Prostate gland (tissue), 2 donors: ENCODE measurements at regions not wholly inside any gene's neighbourhood (a gene's known extent, or its start where the extent isn't known, plus 50 kb on each side); places are given as distances from the start of the nearest gene placed in this dataset.
A peak's percentile ranks its signal among the peaks of the same experiment; 100 is the strongest.

ENCODE experiments used
- DNase-seq: peaks from one replicate; pipeline ENCODE4 v3.0.0-alpha.2; 2019; ENCODE audit warnings: low spot score
- H3K27ac ChIP-seq, 2 donors: fragments of 200-600 bp; sonication (generic); 2 replicates each; pipeline ENCODE4 v1.5.1; 2017 to 2019
- H3K27me3 ChIP-seq: fragments of 200-600 bp; sonication (generic); replicated peaks from 2 replicates; pipeline ENCODE4 v1.5.1; 2019; ENCODE audit not compliant: insufficient read depth
- H3K36me3 ChIP-seq, 2 donors: fragments of 200-600 bp; sonication (generic); 1 replicate in 1 of 2; 2 replicates in 1 of 2; pipeline versions ENCODE4 v1.5.1 to v1.8.1; 2017 to 2019
- H3K4me1 ChIP-seq: fragments of 200-600 bp; sonication (generic); replicated peaks from 2 replicates; pipeline ENCODE4 v1.5.1; 2019
- H3K4me3 ChIP-seq, 2 donors: fragments of 200-600 bp; sonication (generic); 2 replicates each; pipeline ENCODE4 v1.5.1; 2017 to 2019
- H3K9me3 ChIP-seq: fragments of 200-600 bp; sonication (generic); 2 replicates; pipeline ENCODE4 v1.5.1; 2017
- POLR2A ChIP-seq: fragments of 450-650 bp; IDR thresholded peaks from one replicate; pipeline ENCODE4 v1.6.1; 2016; ENCODE audit warnings: antibody characterized with exemption, mild to moderate bottlenecking
- POLR2AphosphoS5 ChIP-seq: sonication (generic); formaldehyde crosslinking; IDR thresholded peaks from one replicate; pipeline ENCODE4 v1.6.1; 2017; ENCODE audit warnings: antibody characterized with exemption
- WGBS: methylation state at CpG from one replicate; pipeline ENCODE4 v1.1.5; 2018; 5-methylcytosine and 5-hydroxymethylcytosine counted together
- intact Hi-C: fragments of 100-400 bp; cut with DNase I; formaldehyde crosslinking; loops from one replicate; pipeline ENCODE4 v1.14.2; 2022
- TF ChIP-seq, protein P1 (sequence below), 4 experiments: fragments of 200-600 bp in 2 of 4; fragments of 450-650 bp in 2 of 4; sonication (generic) in 2 of 4; IDR thresholded peaks; 1 replicate in 3 of 4; 2 replicates in 1 of 4; pipeline ENCODE4 v1.5.1; 2016 to 2019; ENCODE audit warnings: antibody characterized with exemption in 4 of 4, mild to moderate bottlenecking in 2 of 4, moderate library complexity in 2 of 4

DNA sequence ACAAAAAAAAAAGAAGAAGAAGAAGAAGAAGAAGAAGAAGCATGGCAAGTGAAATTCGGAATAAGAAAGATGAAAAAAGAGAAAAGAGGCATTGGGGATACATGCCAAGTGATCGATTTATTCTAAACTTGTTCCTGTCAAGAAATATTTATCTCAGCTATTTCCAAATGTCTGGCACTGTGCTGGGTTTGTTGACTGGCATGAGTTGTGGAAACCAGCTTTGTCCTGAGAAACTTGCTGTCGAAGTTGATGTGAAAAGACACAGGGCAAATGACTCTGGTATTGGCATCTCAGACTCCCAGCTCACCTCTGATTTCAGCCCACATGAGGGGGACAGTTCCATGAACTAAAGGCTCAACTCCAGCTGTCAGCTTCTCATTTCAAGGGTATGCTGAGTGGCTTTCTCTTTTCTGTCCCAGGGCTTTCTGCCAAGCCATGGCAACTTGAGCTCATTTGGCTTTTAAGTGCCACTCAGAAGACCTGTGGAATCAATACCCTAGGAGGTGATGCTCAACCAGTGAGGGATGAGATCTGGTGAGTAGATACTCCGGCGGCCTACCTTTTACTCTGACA lies 253.3 kb upstream of the JAG1 start:
- Histone ChIP-seq H3K4me1 (peaks cover 11% of the 10 kb centered on the region), H3K27ac (no peak overlapping the region), H3K27me3 (no peaks in the 10 kb centered on the region), H3K4me3 (no peak overlapping the region), H3K36me3 (no peaks in the 10 kb centered on the region), H3K9me3 (no peaks in the 10 kb centered on the region)
- WGBS, result 90% methylated on average over 5 of the region's 5 CpGs
- TF ChIP-seq, protein P1, sequence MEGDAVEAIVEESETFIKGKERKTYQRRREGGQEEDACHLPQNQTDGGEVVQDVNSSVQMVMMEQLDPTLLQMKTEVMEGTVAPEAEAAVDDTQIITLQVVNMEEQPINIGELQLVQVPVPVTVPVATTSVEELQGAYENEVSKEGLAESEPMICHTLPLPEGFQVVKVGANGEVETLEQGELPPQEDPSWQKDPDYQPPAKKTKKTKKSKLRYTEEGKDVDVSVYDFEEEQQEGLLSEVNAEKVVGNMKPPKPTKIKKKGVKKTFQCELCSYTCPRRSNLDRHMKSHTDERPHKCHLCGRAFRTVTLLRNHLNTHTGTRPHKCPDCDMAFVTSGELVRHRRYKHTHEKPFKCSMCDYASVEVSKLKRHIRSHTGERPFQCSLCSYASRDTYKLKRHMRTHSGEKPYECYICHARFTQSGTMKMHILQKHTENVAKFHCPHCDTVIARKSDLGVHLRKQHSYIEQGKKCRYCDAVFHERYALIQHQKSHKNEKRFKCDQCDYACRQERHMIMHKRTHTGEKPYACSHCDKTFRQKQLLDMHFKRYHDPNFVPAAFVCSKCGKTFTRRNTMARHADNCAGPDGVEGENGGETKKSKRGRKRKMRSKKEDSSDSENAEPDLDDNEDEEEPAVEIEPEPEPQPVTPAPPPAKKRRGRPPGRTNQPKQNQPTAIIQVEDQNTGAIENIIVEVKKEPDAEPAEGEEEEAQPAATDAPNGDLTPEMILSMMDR (IDR thresholded peaks at IDR 0.05), result no peak
- TF ChIP-seq POLR2A (no peak), POLR2AphosphoS5 (no peak)
- no peak for DNase-seq
- intact Hi-C loops, result loop anchor here (10.0 kb wide), 2 partner anchors 58 to 72 kb away; no protein-coding TSS in a partner anchor

GRCh38 chr20:10927936-10928840 lies 254.4 kb upstream of the JAG1 start:
- intact Hi-C loops, result loop anchor here (10.0 kb wide), 2 partner anchors 57 to 73 kb away; no protein-coding TSS in a partner anchor

DNA sequence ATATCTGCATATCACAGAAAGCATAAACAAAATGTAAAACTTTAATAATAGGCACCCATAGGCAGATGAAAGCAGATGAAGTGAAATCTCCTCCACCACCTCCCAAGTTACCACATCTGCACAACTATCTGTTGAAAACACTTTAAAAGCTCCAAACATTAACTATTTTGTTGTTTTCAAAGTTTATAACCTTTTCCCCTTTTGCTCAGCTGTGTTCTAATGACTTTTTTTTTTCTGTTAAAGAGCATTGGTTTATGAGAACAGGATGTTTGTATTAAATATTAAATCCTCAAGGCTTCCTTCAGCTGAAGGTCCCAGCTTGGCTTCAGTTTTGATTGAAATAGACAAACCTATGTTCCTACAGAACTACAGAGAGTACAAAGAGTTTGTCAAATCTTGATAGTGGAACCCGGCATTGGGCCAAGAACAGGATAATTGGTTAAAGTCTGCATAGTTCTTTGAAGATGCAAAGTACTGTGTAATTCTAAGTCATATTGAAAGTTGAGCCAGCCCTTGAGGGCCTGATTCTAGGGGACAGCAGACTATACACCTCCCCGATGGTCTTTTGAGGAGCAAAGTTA lies 255.1 kb upstream of the JAG1 start:
- intact Hi-C loops, result loop anchor here (10.0 kb wide), 2 partner anchors 56 to 74 kb away; no protein-coding TSS in a partner anchor
- Histone ChIP-seq H3K27me3 (no peaks in the 10 kb centered on the region), H3K9me3 (no peaks in the 10 kb centered on the region), H3K4me3 (no peak overlapping the region), H3K36me3 (no peaks in the 10 kb centered on the region), H3K4me1 (peaks cover 11% of the 10 kb centered on the region), H3K27ac (no peak overlapping the region)
- peak; percentile 37 for TF ChIP-seq POLR2AphosphoS5
- TF ChIP-seq, protein P1 (IDR thresholded peaks at IDR 0.05), result no peak
- 25% methylated on average over 2 of the region's 2 CpGs for WGBS
- peak; percentile 9 for DNase-seq

More at GRCh38 chr20:10927936-10928840, 254.4 kb upstream of the JAG1 start:
- TF ChIP-seq, protein P1 (IDR thresholded peaks at IDR 0.05), result no peak
- TF ChIP-seq POLR2AphosphoS5 (no peak), POLR2A (no peak)
- Histone ChIP-seq H3K27me3 (no peaks in the 10 kb centered on the region), H3K27ac (no peak overlapping the region), H3K36me3 (no peaks in the 10 kb centered on the region), H3K4me3 (no peak overlapping the region), H3K4me1 (peaks cover 11% of the 10 kb centered on the region), H3K9me3 (no peaks in the 10 kb centered on the region)
- 75% methylated on average over 11 of the region's 11 CpGs for WGBS
- DNase-seq, result no peak

DNA sequence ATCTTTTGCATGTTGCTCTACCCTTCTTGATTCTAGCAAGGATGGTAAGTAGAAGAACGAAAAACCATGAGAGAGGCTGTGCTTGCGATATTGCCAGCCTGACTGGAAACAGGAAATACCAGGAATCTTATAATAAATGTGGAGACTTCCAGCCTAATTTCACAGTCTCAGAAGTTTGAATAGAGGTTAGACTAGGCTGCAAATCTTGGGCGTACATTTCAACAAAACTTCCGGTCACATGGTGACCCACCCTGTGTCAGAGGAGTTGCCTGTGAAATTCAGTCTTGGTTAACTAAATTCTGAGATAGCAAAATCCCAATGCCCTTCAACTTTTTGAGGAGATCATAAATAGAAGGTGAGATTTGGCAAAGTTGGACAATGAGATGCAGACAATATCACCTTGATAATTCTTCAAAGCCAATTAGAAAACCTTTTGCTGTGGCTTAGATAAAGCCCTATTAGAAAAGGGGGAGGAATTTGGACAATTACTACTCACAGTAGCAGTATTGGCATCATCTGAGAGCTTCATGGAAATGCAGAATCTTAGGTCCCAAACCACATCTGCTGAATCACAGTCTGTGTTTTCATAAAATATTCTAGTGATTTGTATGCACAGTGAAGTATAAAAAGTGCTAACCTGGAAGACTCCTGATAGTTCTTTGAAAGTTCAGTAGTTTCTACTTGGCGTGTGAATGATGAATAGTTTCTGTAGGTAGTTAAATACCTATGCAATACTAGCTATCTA lies 262.0 kb upstream of the JAG1 start:
- H3K27ac ChIP-seq, result no peak overlapping the region
- no peaks in the 10 kb centered on the region for H3K4me1 ChIP-seq
- intact Hi-C loops, result no loop called here
- no peaks in the 10 kb centered on the region for H3K36me3 ChIP-seq
- no peaks in the 10 kb centered on the region for H3K9me3 ChIP-seq
- TF ChIP-seq, protein P1 (IDR thresholded peaks at IDR 0.05), result no peak
- TF ChIP-seq POLR2AphosphoS5 (no peak), POLR2A (no peak)
- DNase-seq, result no peak
- no peak overlapping the region for H3K4me3 ChIP-seq
- H3K27me3 ChIP-seq, result no peaks in the 10 kb centered on the region
- 86% methylated on average over 5 of the region's 5 CpGs for WGBS
